ENCODE measurements at regions not wholly inside any gene's neighbourhood (a gene's known extent, or its start where the extent isn't known, plus 50 kb on each side); places are given as distances from the start of the nearest gene placed in this dataset.

DNA sequence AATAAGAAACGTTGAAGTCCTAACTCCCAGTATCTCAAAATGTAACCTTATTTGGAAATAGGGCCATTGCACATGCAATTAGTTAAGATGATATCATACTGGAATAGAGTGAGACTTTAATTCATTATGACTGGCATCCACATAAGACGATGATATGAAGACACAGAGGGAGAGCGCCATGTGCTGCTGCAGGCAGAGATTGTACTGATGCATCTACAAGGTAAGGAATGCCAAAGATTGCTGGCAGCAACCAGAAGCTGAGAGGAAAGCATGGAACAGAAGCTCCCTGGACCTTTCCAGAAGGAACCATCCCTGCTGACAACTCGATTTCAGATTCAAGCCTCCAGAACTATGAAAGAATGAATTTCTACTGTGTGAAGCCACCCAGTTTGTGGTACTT, 697.0 kb upstream of the INTU start:
- Histone ChIP-seq H3K9me3 (ENCODE audit: control extremely low read depth in 1 of 3, control insufficient read depth in 2 of 3, insufficient read depth in 1 of 3, low read length in 2 of 3) (peaks cover 0 to 1% (median 0%) of the 10 kb centered on the region in 3 donors), H3K4me3 (ENCODE audit: control extremely low read depth in 1 of 5, extremely low read depth in 1 of 5, insufficient read depth in 1 of 5, low read depth in 2 of 5, low read length in 4 of 5) (no peak overlapping the region), H3K27me3 (replicated peaks in 1 of 4; ENCODE audit: control extremely low read depth in 1 of 4, control insufficient read depth in 3 of 4, insufficient read depth in 4 of 4, low read length in 3 of 4) (no peaks in the 10 kb centered on the region), H3K4me1 (ENCODE audit: control insufficient read depth in 2 of 2, insufficient read depth in 2 of 2, low read length in 2 of 2) (no peaks in the 10 kb centered on the region), H3K36me3 (replicated peaks in 1 of 2; ENCODE audit: control extremely low read depth in 1 of 2, control insufficient read depth in 1 of 2, extremely low read depth in 1 of 2, insufficient read depth in 2 of 2, low read length in 1 of 2) (no peaks in the 10 kb centered on the region), H3K4me2 (replicated peaks; ENCODE audit: low read depth, low read length, poor library complexity, severe bottlenecking) (no peak overlapping the region), H3K27ac (ENCODE audit: low read length in 2 of 2) (no peak overlapping the region), H3K9ac (ENCODE audit: low read length) (no peak overlapping the region), H3K79me2 (ENCODE audit: control insufficient read depth, insufficient read depth, low read length) (no peaks in the 10 kb centered on the region), H2AFZ (ENCODE audit: insufficient read depth, low read depth, low read length, poor library complexity, severe bottlenecking) (no peak overlapping the region), H4K20me1 (ENCODE audit: control insufficient read depth, insufficient read depth, low read length, poor library complexity, severe bottlenecking) (no peaks in the 10 kb centered on the region)
- 89% methylated on average over 3 of the region's 4 CpGs for WGBS (ENCODE audit: insufficient coverage)
- no peak for TF ChIP-seq EZH2 (IDR thresholded peaks at IDR 0.05; ENCODE audit: borderline replicate concordance, insufficient read depth, low read depth, low read length, poor library complexity, severe bottlenecking)
- TF ChIP-seq, protein P1, sequence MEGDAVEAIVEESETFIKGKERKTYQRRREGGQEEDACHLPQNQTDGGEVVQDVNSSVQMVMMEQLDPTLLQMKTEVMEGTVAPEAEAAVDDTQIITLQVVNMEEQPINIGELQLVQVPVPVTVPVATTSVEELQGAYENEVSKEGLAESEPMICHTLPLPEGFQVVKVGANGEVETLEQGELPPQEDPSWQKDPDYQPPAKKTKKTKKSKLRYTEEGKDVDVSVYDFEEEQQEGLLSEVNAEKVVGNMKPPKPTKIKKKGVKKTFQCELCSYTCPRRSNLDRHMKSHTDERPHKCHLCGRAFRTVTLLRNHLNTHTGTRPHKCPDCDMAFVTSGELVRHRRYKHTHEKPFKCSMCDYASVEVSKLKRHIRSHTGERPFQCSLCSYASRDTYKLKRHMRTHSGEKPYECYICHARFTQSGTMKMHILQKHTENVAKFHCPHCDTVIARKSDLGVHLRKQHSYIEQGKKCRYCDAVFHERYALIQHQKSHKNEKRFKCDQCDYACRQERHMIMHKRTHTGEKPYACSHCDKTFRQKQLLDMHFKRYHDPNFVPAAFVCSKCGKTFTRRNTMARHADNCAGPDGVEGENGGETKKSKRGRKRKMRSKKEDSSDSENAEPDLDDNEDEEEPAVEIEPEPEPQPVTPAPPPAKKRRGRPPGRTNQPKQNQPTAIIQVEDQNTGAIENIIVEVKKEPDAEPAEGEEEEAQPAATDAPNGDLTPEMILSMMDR (IDR thresholded peaks at IDR 0.05): no peak
- DNase-seq (no peak), ATAC-seq (ENCODE audit: low read depth) (no peak)
- Mint-ChIP-seq H3K4me3 (no peak overlapping the region), H3K9me3 (ENCODE audit: insufficient read depth) (no peaks in the 10 kb centered on the region), H3K4me1 (no peaks in the 10 kb centered on the region), H3K27ac (no peak overlapping the region), H3K27me3 (no peaks in the 10 kb centered on the region)
- ChIA-PET CTCF (no interaction called here), POLR2A (no interaction called here)
- intact Hi-C loops (cut with micrococcal nuclease): no loop called here

DNA sequence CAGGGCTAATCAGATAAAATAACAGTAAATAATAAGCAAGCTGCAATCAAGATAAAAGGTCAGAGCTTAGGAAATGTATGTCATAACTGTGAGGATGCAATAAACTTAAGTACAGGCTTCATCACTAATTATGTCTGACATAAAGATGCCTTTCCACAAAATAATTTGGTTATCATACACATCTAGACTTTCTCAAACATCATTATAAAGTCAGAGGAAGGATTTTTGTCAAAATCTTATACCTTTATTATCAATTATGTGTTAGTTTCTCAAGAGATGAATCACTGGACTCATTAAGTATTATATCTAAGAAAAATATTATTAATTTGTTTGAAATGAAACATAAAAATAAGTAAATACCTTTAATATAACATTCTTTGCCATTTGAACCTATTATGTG, 695.4 kb upstream of the INTU start:
- no peak overlapping the region for H3K4me3 Mint-ChIP-seq
- H3K9me3 Mint-ChIP-seq (ENCODE audit: insufficient read depth): no peaks in the 10 kb centered on the region
- POLR2A ChIA-PET: no interaction called here
- no peaks in the 10 kb centered on the region for H3K36me3 ChIP-seq (replicated peaks in 1 of 2; ENCODE audit: control extremely low read depth in 1 of 2, control insufficient read depth in 1 of 2, extremely low read depth in 1 of 2, insufficient read depth in 2 of 2, low read length in 1 of 2)
- H3K4me3 ChIP-seq (ENCODE audit: control extremely low read depth in 1 of 5, extremely low read depth in 1 of 5, insufficient read depth in 1 of 5, low read depth in 2 of 5, low read length in 4 of 5): no peak overlapping the region
- DNase-seq: no peak
- H3K27ac Mint-ChIP-seq: no peak overlapping the region
- H3K4me1 Mint-ChIP-seq: no peaks in the 10 kb centered on the region
- no peak overlapping the region for H3K27ac ChIP-seq (ENCODE audit: low read length in 2 of 2)
- H3K4me1 ChIP-seq (ENCODE audit: control insufficient read depth in 2 of 2, insufficient read depth in 2 of 2, low read length in 2 of 2): no peaks in the 10 kb centered on the region
- no peaks in the 10 kb centered on the region for H4K20me1 ChIP-seq (ENCODE audit: control insufficient read depth, insufficient read depth, low read length, poor library complexity, severe bottlenecking)
- H3K9me3 ChIP-seq (ENCODE audit: control extremely low read depth in 1 of 3, control insufficient read depth in 2 of 3, insufficient read depth in 1 of 3, low read length in 2 of 3): peaks cover 0 to 1% (median 0%) of the 10 kb centered on the region in 3 donors
- TF ChIP-seq, protein P1 (IDR thresholded peaks at IDR 0.05): no peak
- TF ChIP-seq EZH2 (IDR thresholded peaks at IDR 0.05; ENCODE audit: borderline replicate concordance, insufficient read depth, low read depth, low read length, poor library complexity, severe bottlenecking): no peak
- H3K27me3 Mint-ChIP-seq: no peaks in the 10 kb centered on the region
- H2AFZ ChIP-seq (ENCODE audit: insufficient read depth, low read depth, low read length, poor library complexity, severe bottlenecking): no peak overlapping the region
- CTCF ChIA-PET: no interaction called here
- no peak for ATAC-seq (ENCODE audit: low read depth)
- no peaks in the 10 kb centered on the region for H3K27me3 ChIP-seq (replicated peaks in 1 of 4; ENCODE audit: control extremely low read depth in 1 of 4, control insufficient read depth in 3 of 4, insufficient read depth in 4 of 4, low read length in 3 of 4)
- H3K9ac ChIP-seq (ENCODE audit: low read length): no peak overlapping the region
- intact Hi-C loops (cut with micrococcal nuclease): no loop called here
- H3K4me2 ChIP-seq (replicated peaks; ENCODE audit: low read depth, low read length, poor library complexity, severe bottlenecking): no peak overlapping the region
- H3K79me2 ChIP-seq (ENCODE audit: control insufficient read depth, insufficient read depth, low read length): no peaks in the 10 kb centered on the region

Measured in B cell (primary cell).